Endodermal cell (in vitro differentiated cells): ENCODE measurements at regions not wholly inside any gene's neighbourhood (a gene's known extent, or its start where the extent isn't known, plus 50 kb on each side); places are given as distances from the start of the nearest gene placed in this dataset.

Experiments used
- DNase-seq: peaks from one replicate; pipeline ENCODE4 v3.0.0-alpha.2; 2017
- H3K27ac ChIP-seq: 2 replicates; pipeline ENCODE4 v1.5.1; 2013; ENCODE audit warnings: mild to moderate bottlenecking, low read depth, low read length, moderate library complexity
- H3K27me3 ChIP-seq: 2 replicates; pipeline ENCODE4 v1.6.1; 2013; ENCODE audit warnings: mild to moderate bottlenecking, low read length, moderate library complexity; ENCODE audit not compliant: insufficient read depth, control insufficient read depth, poor library complexity, severe bottlenecking
- H3K36me3 ChIP-seq: 2 replicates; pipeline ENCODE4 v1.7.0; 2013; ENCODE audit warnings: mild to moderate bottlenecking, low read length, moderate library complexity; ENCODE audit not compliant: control insufficient read depth, insufficient read depth
- H3K4me1 ChIP-seq: one replicate; pipeline ENCODE4 v1.7.0; 2013; ENCODE audit warnings: low read length; ENCODE audit not compliant: control insufficient read depth, insufficient read depth
- H3K4me3 ChIP-seq: 2 replicates; pipeline ENCODE4 v1.5.1; 2013; ENCODE audit warnings: mild to moderate bottlenecking, low read length, moderate library complexity
- H3K9ac ChIP-seq: 2 replicates; pipeline ENCODE4 v1.6.1; 2013; ENCODE audit warnings: mild to moderate bottlenecking, low read length, moderate library complexity; ENCODE audit not compliant: poor library complexity, severe bottlenecking; ENCODE audit errors: extremely low read depth
- H3K9me3 ChIP-seq: 2 replicates; pipeline ENCODE4 v1.6.1; 2013; ENCODE audit warnings: mild to moderate bottlenecking, low read length, moderate library complexity; ENCODE audit not compliant: control insufficient read depth
- H3K27ac Mint-ChIP-seq: 2 replicates; pipeline ENCODE4 v1.8.0; 2020; ENCODE audit warnings: mixed read lengths
- H3K27me3 Mint-ChIP-seq: 2 replicates; pipeline ENCODE4 v1.8.0; 2021; ENCODE audit warnings: mild to moderate bottlenecking, mixed read lengths; ENCODE audit not compliant: insufficient read depth
- H3K36me3 Mint-ChIP-seq: 2 replicates; pipeline ENCODE4 v1.8.0; 2020; ENCODE audit warnings: low read depth, mixed read lengths
- H3K4me1 Mint-ChIP-seq: 2 replicates; pipeline ENCODE4 v1.8.0; 2020; ENCODE audit warnings: mixed read lengths
- H3K4me3 Mint-ChIP-seq: 2 replicates; pipeline ENCODE4 v1.8.0; 2020; ENCODE audit warnings: mild to moderate bottlenecking, moderate library complexity, mixed read lengths
- H3K9me3 Mint-ChIP-seq: 2 replicates; pipeline ENCODE4 v1.8.0; 2020; ENCODE audit warnings: mild to moderate bottlenecking, mixed read lengths
- WGBS, 2 experiments: methylation state at CpG; one replicate each; pipeline versions ENCODE4 v1.1.5 to v1.1.7; 2013; ENCODE audit warnings: missing lambda C conversion rate in 2 of 2, mixed read lengths in 1 of 2; ENCODE audit not compliant: insufficient coverage in 1 of 2, insufficient read length in 1 of 2; 5-methylcytosine and 5-hydroxymethylcytosine counted together
- TF ChIP-seq, protein P1 (sequence below): fragments of 200-600 bp; sonication (generic); conservative IDR thresholded peaks from 2 replicates; pipeline ENCODE4 v1.5.0; 2021; ENCODE audit warnings: antibody characterized with exemption, mild to moderate bottlenecking

DNA sequence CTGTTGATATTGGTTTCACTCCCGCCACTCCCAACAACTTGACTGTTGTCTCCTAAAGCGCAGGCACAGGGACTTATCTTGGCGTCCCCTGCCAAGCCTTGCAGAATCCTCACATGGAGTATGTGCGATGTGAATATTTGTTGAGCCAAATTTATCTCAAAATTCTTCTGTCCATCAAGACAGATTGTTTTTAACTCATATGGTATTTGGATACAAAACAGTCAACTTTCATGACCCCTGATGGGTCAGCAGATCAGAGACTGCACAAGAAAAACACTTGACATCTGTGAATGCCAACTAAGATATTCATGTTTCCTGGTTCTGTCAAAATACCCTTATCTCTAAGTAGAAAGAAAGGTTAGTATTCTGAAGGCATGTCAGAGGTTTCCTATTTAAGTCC lies 221.7 kb upstream of the BLID start:
- DNase-seq, result no peak
- no peaks in the 10 kb centered on the region for H3K4me1 Mint-ChIP-seq
- H3K36me3 Mint-ChIP-seq, result no peaks in the 10 kb centered on the region
- Histone ChIP-seq H3K36me3 (no peaks in the 10 kb centered on the region), H3K27me3 (peaks cover 6% of the 10 kb centered on the region), H3K4me1 (no peaks in the 10 kb centered on the region), H3K4me3 (no peak overlapping the region), H3K27ac (no peak overlapping the region), H3K9me3 (no peaks in the 10 kb centered on the region), H3K9ac (no peak overlapping the region)
- no peak overlapping the region for H3K4me3 Mint-ChIP-seq
- H3K27me3 Mint-ChIP-seq, result peaks cover 6% of the 10 kb centered on the region
- TF ChIP-seq, protein P1, sequence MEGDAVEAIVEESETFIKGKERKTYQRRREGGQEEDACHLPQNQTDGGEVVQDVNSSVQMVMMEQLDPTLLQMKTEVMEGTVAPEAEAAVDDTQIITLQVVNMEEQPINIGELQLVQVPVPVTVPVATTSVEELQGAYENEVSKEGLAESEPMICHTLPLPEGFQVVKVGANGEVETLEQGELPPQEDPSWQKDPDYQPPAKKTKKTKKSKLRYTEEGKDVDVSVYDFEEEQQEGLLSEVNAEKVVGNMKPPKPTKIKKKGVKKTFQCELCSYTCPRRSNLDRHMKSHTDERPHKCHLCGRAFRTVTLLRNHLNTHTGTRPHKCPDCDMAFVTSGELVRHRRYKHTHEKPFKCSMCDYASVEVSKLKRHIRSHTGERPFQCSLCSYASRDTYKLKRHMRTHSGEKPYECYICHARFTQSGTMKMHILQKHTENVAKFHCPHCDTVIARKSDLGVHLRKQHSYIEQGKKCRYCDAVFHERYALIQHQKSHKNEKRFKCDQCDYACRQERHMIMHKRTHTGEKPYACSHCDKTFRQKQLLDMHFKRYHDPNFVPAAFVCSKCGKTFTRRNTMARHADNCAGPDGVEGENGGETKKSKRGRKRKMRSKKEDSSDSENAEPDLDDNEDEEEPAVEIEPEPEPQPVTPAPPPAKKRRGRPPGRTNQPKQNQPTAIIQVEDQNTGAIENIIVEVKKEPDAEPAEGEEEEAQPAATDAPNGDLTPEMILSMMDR, result no peak
- H3K27ac Mint-ChIP-seq, result no peak overlapping the region
- H3K9me3 Mint-ChIP-seq, result no peaks in the 10 kb centered on the region
- WGBS, 2 experiments, result 99 to 100% methylated on average over 2 to 4 of the region's 4 CpGs

DNA sequence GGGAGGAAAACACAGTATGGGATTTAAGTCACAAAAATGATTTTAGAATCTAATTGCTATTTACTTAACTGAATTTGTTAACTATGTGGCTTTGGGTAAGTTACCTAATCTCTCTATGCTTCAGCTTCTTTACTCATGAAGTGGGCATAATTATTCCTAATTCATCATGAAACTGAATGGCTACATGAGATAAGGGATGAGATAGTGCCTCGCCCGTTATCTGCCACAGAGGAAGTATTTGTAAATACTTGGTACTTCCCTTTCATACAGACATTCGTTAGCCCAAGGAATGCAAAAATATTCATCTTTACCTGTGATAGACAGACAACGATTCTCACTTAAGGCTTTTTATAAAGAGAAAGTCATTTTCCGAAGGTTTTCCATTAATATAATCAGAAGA lies 221.2 kb upstream of the BLID start:
- Mint-ChIP-seq H3K4me3 (no peak overlapping the region), H3K27me3 (peaks cover 3% of the 10 kb centered on the region), H3K36me3 (no peaks in the 10 kb centered on the region), H3K27ac (no peak overlapping the region), H3K4me1 (no peaks in the 10 kb centered on the region), H3K9me3 (no peaks in the 10 kb centered on the region)
- DNase-seq, result no peak
- TF ChIP-seq, protein P1, result no peak
- H3K9ac ChIP-seq, result no peak overlapping the region
- WGBS, 2 experiments, result 91 to 100% methylated on average over 3 to 5 of the region's 5 CpGs
- no peak overlapping the region for H3K4me3 ChIP-seq
- H3K27me3 ChIP-seq, result peaks cover 6% of the 10 kb centered on the region
- no peaks in the 10 kb centered on the region for H3K4me1 ChIP-seq
- no peaks in the 10 kb centered on the region for H3K9me3 ChIP-seq
- no peaks in the 10 kb centered on the region for H3K36me3 ChIP-seq
- no peak overlapping the region for H3K27ac ChIP-seq

DNA sequence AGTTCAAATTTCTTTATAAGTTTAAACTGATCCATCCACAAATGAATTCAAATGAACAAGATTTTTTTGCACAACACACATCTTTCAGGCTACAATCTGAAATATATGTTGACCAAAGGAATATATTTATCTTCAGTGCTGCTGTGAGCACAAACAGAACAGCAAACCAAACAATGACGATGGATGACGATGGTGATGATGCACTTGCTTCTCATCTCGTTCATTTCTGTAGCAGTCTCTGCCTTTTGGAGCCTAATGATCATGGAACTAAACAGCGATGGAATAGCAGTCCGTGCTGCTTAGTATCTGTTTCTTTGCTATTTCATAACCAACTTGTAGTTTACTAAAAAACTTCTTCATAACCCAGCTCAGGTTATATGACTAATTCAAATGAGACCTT lies 220.7 kb upstream of the BLID start:
- Mint-ChIP-seq H3K9me3 (no peaks in the 10 kb centered on the region), H3K36me3 (no peaks in the 10 kb centered on the region), H3K4me3 (no peak overlapping the region), H3K27me3 (peaks cover 3% of the 10 kb centered on the region), H3K4me1 (no peaks in the 10 kb centered on the region), H3K27ac (no peak overlapping the region)
- WGBS, 2 experiments, result 91 to 98% methylated on average over 5 of the region's 5 CpGs
- H3K4me3 ChIP-seq, result no peak overlapping the region
- H3K27ac ChIP-seq, result no peak overlapping the region
- no peak overlapping the region for H3K9ac ChIP-seq
- H3K9me3 ChIP-seq, result no peaks in the 10 kb centered on the region
- no peaks in the 10 kb centered on the region for H3K4me1 ChIP-seq
- TF ChIP-seq, protein P1, result no peak
- H3K36me3 ChIP-seq, result no peaks in the 10 kb centered on the region
- peaks cover 6% of the 10 kb centered on the region for H3K27me3 ChIP-seq
- DNase-seq, result no peak
